ENCODE measurements at regions not wholly inside any gene's neighbourhood (a gene's known extent, or its start where the extent isn't known, plus 50 kb on each side); places are given as distances from the start of the nearest gene placed in this dataset.
A peak's percentile ranks its signal among the peaks of the same experiment; 100 is the strongest.

GRCh38 chr5:158482125-158482524 lies 617.6 kb downstream of the EBF1 start:
- DNase-seq (ENCODE audit: low read depth): no peak

GRCh38 chr5:158478139-158478538 lies 619.2 kb upstream of the CLINT1 start:
- DNase-seq (ENCODE audit: low read depth): no peak

GRCh38 chr5:158477214-158477613 lies 618.3 kb upstream of the CLINT1 start:
- no peak for DNase-seq (ENCODE audit: low read depth)

- peak; percentile 21 for DNase-seq (ENCODE audit: low read depth)
Measured at GRCh38 chr5:158473016-158473635, 614.2 kb upstream of the CLINT1 start.

- no peak for DNase-seq (ENCODE audit: low read depth)
Measured at GRCh38 chr5:158471535-158471924, 612.6 kb upstream of the CLINT1 start.

- DNase-seq (ENCODE audit: low read depth): no peak
Measured at GRCh38 chr5:158470764-158471534, 612.0 kb upstream of the CLINT1 start.

GRCh38 chr5:158468444-158468843 lies 609.5 kb upstream of the CLINT1 start:
- DNase-seq (ENCODE audit: low read depth): no peak

GRCh38 chr5:158466191-158466590 lies 607.2 kb upstream of the CLINT1 start:
- no peak for DNase-seq (ENCODE audit: low read depth)

GRCh38 chr5:158465086-158465972 lies 606.4 kb upstream of the CLINT1 start:
- DNase-seq (ENCODE audit: low read depth): no peak

GRCh38 chr5:158464383-158464782 lies 605.4 kb upstream of the CLINT1 start:
- DNase-seq (ENCODE audit: low read depth): no peak

GRCh38 chr5:158463938-158464337 lies 605.0 kb upstream of the CLINT1 start:
- DNase-seq (ENCODE audit: low read depth): peak; percentile 92

- peak; percentile 52 for DNase-seq (ENCODE audit: low read depth)
Measured at GRCh38 chr5:158463188-158463587, 604.2 kb upstream of the CLINT1 start.

GRCh38 chr5:158462349-158463114 lies 603.6 kb upstream of the CLINT1 start:
- no peak for DNase-seq (ENCODE audit: low read depth)

- peak; percentile 71 for DNase-seq (ENCODE audit: low read depth)
Measured at GRCh38 chr5:158461240-158461854, 602.4 kb upstream of the CLINT1 start.

GRCh38 chr5:158458086-158458485 lies 599.1 kb upstream of the CLINT1 start:
- DNase-seq (ENCODE audit: low read depth): no peak

GRCh38 chr5:158456756-158457155 lies 597.8 kb upstream of the CLINT1 start:
- peak; percentile 86 for DNase-seq (ENCODE audit: low read depth)

GRCh38 chr5:158456241-158456640 lies 597.3 kb upstream of the CLINT1 start:
- DNase-seq (ENCODE audit: low read depth): no peak

- DNase-seq (ENCODE audit: low read depth): no peak
Measured at GRCh38 chr5:158451993-158452672, 593.2 kb upstream of the CLINT1 start.

- DNase-seq (ENCODE audit: low read depth): no peak
Measured at GRCh38 chr5:158451203-158451992, 592.5 kb upstream of the CLINT1 start.

- DNase-seq (ENCODE audit: low read depth): no peak
Measured at GRCh38 chr5:158450751-158451171, 591.8 kb upstream of the CLINT1 start.
